Large intestine (tissue), 3 donors: ENCODE measurements at regions not wholly inside any gene's neighbourhood (a gene's known extent, or its start where the extent isn't known, plus 50 kb on each side); places are given as distances from the start of the nearest gene placed in this dataset.

Source experiments
- DNase-seq, 2 donors: peaks; one replicate each; pipeline versions ENCODE4 v3.0.0 to v3.0.0-alpha.2; 2013
- H3K27ac ChIP-seq: one replicate; pipeline ENCODE4 v1.5.1; 2013; ENCODE audit warnings: low read length
- H3K27me3 ChIP-seq: 2 replicates; pipeline ENCODE4 v1.6.1; 2013; ENCODE audit warnings: low read length; ENCODE audit not compliant: control insufficient read depth, insufficient read depth
- H3K36me3 ChIP-seq: 2 replicates; pipeline ENCODE4 v1.6.1; 2013; ENCODE audit warnings: low read length; ENCODE audit not compliant: control insufficient read depth, insufficient read depth
- H3K4me1 ChIP-seq: one replicate; pipeline ENCODE4 v1.6.1; 2013; ENCODE audit warnings: low read length; ENCODE audit not compliant: control insufficient read depth, insufficient read depth
- H3K4me3 ChIP-seq: one replicate; pipeline ENCODE4 v1.5.1; 2013; ENCODE audit warnings: low read length
- H3K9me3 ChIP-seq: one replicate; pipeline ENCODE4 v1.6.1; 2013; ENCODE audit warnings: mild to moderate bottlenecking, low read depth, low read length, moderate library complexity; ENCODE audit not compliant: control insufficient read depth
- WGBS: methylation state at CpG from one replicate; pipeline ENCODE4 v1.1.5; 2013; ENCODE audit warnings: low lambda C conversion rate; ENCODE audit not compliant: insufficient coverage; 5-methylcytosine and 5-hydroxymethylcytosine counted together

DNA sequence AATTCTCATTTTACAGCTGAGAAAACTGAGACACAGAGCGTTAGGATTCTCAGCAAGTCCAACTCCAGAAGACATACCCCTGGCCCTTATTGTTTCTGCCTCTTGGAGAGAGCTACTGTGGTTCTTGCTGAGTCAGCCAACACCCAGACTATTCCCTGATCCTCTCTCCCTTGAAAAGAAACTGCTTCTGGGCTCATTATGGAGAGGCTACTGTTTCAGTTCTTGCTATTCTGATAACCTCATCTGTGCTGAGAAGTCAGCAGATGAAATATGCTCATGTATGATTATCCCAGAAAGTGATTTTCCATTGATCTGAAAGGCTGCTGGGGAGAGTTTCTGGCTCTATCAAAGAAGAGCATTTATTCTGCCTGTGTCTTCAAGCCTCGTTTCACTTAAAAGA is 455.6 kb upstream of the COBL start:
- DNase-seq, result no peak
- WGBS, result 71% methylated on average over 1 of the region's 2 CpGs
- no peaks in the 10 kb centered on the region for H3K36me3 ChIP-seq
- no peak overlapping the region for H3K27ac ChIP-seq
- H3K27me3 ChIP-seq, result no peaks in the 10 kb centered on the region
- H3K4me3 ChIP-seq, result no peak overlapping the region
- no peaks in the 10 kb centered on the region for H3K9me3 ChIP-seq
- no peaks in the 10 kb centered on the region for H3K4me1 ChIP-seq

DNA sequence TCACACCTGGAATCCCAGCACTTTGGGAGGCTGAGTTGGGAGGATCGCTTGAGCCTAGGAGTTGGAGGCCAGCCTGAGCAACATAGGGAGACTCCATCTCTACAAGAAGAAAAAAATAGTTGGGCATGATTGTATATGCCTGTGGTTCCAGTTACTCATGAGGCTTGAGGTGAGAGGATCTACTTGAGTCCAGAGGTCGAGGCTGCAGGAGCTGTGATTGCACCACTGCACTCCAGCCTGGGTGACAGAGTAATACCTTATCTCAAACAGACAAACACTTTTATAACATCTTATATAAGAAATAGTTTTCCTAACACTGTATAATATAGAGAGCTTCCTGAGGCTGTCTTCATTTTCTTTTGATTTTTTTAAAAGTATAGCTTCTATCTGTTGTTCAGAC is 448.4 kb upstream of the COBL start:
- Histone ChIP-seq H3K4me3 (no peak overlapping the region), H3K36me3 (no peaks in the 10 kb centered on the region), H3K4me1 (no peaks in the 10 kb centered on the region), H3K27me3 (no peaks in the 10 kb centered on the region), H3K27ac (no peak overlapping the region), H3K9me3 (no peaks in the 10 kb centered on the region)
- WGBS, result no CpG with 5 or more reads among the region's 2 CpGs
- DNase-seq, result peak; percentile 58 to 80

DNA sequence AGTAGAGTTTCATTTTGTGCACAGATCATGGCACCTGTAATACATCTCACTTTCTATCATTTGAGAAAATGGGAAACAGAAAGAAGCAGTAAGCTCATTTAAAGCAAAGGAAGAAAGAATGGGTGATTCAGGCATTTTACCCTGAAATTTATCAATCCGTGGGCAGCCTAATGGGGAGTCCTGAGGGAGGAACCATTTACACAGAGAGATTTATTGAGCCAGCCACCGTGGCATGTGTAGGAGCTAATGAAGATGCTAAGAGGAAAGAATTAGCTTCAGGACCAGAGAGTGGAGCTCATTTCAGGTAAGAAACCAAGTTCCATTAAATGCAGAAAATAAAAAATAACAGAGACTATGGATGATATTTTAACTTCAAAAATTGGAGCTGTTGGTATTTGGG is 443.4 kb upstream of the COBL start:
- no peak for DNase-seq
- 83% methylated on average over 1 of the region's 2 CpGs for WGBS

DNA sequence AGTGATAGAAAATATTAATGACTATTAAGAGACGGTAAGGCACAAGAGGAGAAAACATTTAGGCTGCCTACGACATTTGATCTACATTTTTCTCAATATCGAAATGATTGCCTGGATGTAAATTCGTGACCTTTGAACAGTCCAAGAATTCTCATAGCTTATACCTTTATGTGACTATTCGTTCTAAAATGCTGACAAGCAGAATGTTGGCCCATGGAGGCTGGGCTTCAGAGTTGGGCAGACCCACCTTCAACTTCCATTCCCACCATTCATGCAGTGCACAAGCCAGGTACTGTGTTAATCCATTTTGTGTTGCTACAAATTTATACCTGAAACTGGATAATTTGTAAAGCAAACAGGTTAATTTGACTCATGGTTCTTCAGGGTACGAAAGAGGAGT is 441.4 kb upstream of the COBL start:
- no peak for DNase-seq
- Histone ChIP-seq H3K4me3 (no peak overlapping the region), H3K4me1 (no peaks in the 10 kb centered on the region), H3K9me3 (no peaks in the 10 kb centered on the region), H3K27me3 (no peaks in the 10 kb centered on the region), H3K36me3 (no peaks in the 10 kb centered on the region), H3K27ac (no peak overlapping the region)
- WGBS, result no CpG with 5 or more reads among the region's 6 CpGs

More for the DNA sequence above, 443.4 kb upstream of the COBL start:
- H3K4me3 ChIP-seq, result no peak overlapping the region
- no peaks in the 10 kb centered on the region for H3K4me1 ChIP-seq
- no peak overlapping the region for H3K27ac ChIP-seq
- no peaks in the 10 kb centered on the region for H3K36me3 ChIP-seq
- no peaks in the 10 kb centered on the region for H3K27me3 ChIP-seq
- H3K9me3 ChIP-seq, result no peaks in the 10 kb centered on the region

DNA sequence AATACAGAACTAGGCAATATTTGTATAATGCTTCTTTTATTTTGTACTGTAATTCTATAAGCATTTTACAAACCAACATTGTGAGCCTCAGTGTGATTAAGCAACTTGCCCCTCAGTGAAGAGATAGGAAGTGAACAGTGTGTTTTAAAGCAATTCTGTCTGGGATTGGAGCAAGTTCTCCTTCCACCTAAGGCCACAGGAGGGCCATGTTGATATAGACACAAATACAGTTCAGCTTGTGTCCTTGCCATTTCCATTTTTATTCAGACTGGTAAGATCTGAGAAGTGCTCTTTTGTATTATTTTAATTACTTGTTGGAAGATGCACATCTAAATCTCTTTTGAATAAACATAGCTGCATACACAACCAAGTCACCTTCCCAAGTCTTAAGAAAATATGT is 416.3 kb upstream of the COBL start:
- H3K27me3 ChIP-seq, result no peaks in the 10 kb centered on the region
- H3K36me3 ChIP-seq, result no peaks in the 10 kb centered on the region
- H3K27ac ChIP-seq, result no peak overlapping the region
- H3K4me1 ChIP-seq, result no peaks in the 10 kb centered on the region
- no peak for DNase-seq
- H3K9me3 ChIP-seq, result peaks cover 3% of the 10 kb centered on the region
- H3K4me3 ChIP-seq, result no peak overlapping the region

DNA sequence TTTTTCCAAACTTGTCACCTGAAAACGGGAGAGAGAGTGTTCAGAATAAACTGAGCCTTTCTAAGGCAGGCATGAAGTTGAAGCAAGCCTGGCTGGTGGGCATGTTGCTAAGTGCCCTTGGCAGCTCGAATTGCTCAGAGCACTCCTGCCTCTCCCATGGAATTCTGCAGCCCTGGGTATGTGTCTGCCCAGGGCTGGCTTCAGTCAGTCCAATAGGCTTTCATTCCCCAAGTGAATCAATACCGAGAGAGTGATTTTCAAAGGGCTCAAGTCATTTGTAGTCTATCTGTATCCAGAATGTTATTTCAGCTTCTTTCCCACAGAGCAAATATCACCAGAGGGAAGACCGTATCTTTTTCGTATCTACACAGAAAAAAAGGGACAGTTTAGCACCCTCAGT is 415.5 kb upstream of the COBL start:
- Histone ChIP-seq H3K4me1 (no peaks in the 10 kb centered on the region), H3K27me3 (no peaks in the 10 kb centered on the region), H3K9me3 (peaks cover 3% of the 10 kb centered on the region), H3K27ac (no peak overlapping the region), H3K4me3 (no peak overlapping the region), H3K36me3 (no peaks in the 10 kb centered on the region)
- WGBS, result 83% methylated on average over 1 of the region's 5 CpGs
- no peak for DNase-seq

DNA sequence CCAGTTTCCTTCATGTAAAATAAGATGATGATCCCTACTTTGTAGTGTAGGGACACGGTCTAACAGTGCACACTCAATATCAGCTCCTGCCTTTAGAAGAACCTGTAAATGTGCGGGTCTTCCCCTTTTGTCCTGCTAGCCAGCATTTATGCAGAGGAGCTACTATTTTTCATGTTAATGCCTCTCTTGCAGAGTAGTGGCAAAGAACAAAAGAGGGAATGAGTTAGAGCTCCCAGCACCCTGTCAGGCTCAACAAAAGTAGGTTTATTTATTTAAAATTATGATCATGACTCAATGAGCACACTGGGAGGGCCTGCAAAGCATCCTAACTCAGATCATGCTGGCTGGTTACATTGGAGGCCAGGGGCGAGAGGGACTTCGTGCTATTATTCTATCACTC is 414.5 kb upstream of the COBL start:
- peaks cover 3% of the 10 kb centered on the region for H3K9me3 ChIP-seq
- no peak overlapping the region for H3K4me3 ChIP-seq
- H3K27me3 ChIP-seq, result no peaks in the 10 kb centered on the region
- DNase-seq, result no peak
- H3K36me3 ChIP-seq, result no peaks in the 10 kb centered on the region
- H3K4me1 ChIP-seq, result no peaks in the 10 kb centered on the region
- WGBS, result 100% methylated on average over 2 of the region's 4 CpGs
- no peak overlapping the region for H3K27ac ChIP-seq

DNA sequence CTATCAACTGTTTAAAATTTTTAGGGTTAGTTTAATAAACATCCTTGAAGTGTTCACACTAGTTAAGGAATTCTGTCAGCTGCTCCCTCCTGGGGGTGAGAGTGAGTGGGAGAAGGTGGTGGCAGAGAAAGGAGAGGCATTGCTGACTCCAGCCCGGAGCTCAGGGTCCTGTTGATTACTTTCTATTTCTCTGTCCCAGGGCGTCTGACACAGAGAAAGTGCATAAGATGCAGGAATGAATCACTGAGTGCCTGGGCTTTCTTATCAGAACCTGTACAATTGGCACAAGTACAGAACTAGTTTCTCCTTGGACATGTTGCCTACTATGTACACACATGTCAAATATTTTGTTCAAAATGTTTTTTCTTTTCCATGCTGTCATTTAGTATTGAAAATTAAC is 410.8 kb upstream of the COBL start:
- H3K36me3 ChIP-seq, result no peaks in the 10 kb centered on the region
- H3K9me3 ChIP-seq, result peaks cover 2% of the 10 kb centered on the region
- no peaks in the 10 kb centered on the region for H3K27me3 ChIP-seq
- no peaks in the 10 kb centered on the region for H3K4me1 ChIP-seq
- WGBS, result no CpG with 5 or more reads among the region's 2 CpGs
- no peak overlapping the region for H3K27ac ChIP-seq
- H3K4me3 ChIP-seq, result no peak overlapping the region
- peak; percentile 5 to 41 for DNase-seq

DNA sequence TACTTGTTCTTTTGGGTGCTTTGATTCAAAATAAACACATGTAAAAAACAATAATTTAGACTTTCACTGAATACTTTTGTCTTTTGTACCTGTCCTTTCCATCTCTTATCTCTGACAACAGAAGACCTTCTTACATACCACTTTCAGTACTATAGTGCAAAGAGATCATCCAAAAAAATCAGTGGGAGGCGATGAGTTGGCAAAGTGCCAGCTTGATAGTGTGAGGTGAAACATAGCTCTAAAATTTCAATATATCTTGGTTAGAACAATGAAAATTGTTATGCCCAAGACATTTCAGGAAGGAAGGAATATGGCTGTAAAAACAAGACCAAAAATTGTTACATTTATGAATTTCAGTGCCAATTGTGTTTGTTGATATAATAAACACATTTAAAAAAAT is 390.2 kb upstream of the COBL start:
- no peaks in the 10 kb centered on the region for H3K9me3 ChIP-seq

DNA sequence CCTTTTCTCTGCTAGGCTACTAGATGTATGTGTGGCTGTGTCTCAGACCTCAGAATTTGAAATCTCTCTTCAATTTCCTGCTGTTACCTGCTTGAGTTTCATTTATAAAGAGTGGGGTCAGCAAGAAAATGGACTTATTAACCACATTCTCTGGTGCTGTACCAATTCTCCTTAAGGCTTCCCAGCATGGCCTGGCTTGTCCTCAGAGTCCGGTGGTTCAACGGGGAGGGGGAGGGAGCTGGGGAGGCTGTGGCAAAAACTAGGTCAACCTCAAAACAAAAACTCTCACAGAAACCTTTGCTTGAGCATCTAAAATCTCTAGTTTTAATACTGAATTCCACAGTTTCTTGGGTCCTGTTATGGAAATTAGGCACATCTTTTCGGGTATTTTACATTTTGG is 389.1 kb upstream of the COBL start:
- Histone ChIP-seq H3K4me1 (no peaks in the 10 kb centered on the region), H3K4me3 (no peak overlapping the region), H3K27me3 (no peaks in the 10 kb centered on the region), H3K9me3 (no peaks in the 10 kb centered on the region), H3K27ac (no peak overlapping the region), H3K36me3 (no peaks in the 10 kb centered on the region)
- WGBS, result 100% methylated on average over 1 of the region's 3 CpGs
- no peak for DNase-seq

More for the DNA sequence above, 390.2 kb upstream of the COBL start:
- 67% methylated on average over 1 of the region's 1 CpG for WGBS
- no peak for DNase-seq
- H3K36me3 ChIP-seq, result no peaks in the 10 kb centered on the region
- H3K4me3 ChIP-seq, result no peak overlapping the region
- no peak overlapping the region for H3K27ac ChIP-seq
- H3K4me1 ChIP-seq, result no peaks in the 10 kb centered on the region
- no peaks in the 10 kb centered on the region for H3K27me3 ChIP-seq

DNA sequence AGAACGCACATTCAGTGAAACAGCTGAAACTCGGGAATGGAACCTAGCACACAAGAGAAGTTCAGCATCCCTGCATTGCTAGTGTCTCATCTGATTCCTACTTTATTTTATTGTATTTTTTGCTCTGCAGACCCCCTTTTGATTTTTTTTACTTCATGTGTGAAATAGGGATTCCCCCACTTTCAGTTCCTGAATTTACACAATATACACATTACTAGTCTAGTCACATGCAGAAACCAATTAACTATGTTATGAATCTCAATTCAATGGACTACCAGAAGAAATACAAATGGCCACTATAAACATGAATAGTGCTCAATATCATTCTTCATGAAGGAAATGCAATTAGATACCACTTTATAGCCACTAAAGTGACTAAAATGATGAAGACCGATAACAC is 386.1 kb upstream of the COBL start:
- DNase-seq, result no peak
- Histone ChIP-seq H3K9me3 (no peaks in the 10 kb centered on the region), H3K4me3 (no peak overlapping the region), H3K27ac (no peak overlapping the region), H3K4me1 (no peaks in the 10 kb centered on the region), H3K27me3 (no peaks in the 10 kb centered on the region), H3K36me3 (no peaks in the 10 kb centered on the region)
- 100% methylated on average over 1 of the region's 3 CpGs for WGBS
